ENCODE measurements at regions not wholly inside any gene's neighbourhood (a gene's known extent, or its start where the extent isn't known, plus 50 kb on each side); places are given as distances from the start of the nearest gene placed in this dataset.

DNA sequence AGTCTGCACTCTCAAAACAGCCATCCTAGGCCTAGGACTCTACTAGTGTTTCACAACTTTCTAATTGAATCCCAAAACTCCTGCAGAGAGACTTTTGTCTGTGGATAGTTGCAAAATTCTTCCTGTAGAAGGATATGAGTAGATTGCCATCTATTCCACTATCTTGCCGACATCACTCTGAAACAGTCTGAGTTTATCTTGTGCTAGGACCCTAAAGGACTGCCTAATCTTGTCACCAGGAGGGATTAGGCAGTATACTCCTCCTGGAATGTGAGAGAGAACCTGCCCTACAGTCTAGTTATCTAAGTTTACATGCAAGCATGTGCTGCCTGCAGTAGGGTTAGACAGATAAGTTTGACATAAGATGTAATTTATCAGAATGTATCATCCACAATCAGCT, 1646.6 kb upstream of the PCDH7 start:
- TF ChIP-seq FOXA1 (IDR thresholded peaks at IDR 0.05) (no peak), FOXM1 (IDR thresholded peaks at IDR 0.05; ENCODE audit: borderline replicate concordance) (no peak), SUZ12 (IDR thresholded peaks at IDR 0.05) (no peak), FOXK2 (IDR thresholded peaks at IDR 0.05) (no peak), L3MBTL2 (conservative IDR thresholded peaks at IDR 0.05) (no peak), SP1 (IDR thresholded peaks at IDR 0.05) (no peak), BHLHE40 (IDR thresholded peaks at IDR 0.05; ENCODE audit: borderline replicate concordance) (no peak), ZNF384 (IDR thresholded peaks at IDR 0.05) (no peak), ARNT (IDR thresholded peaks at IDR 0.05) (no peak), ELF4 (IDR thresholded peaks at IDR 0.05) (no peak)

All from HEK293T (cell line).